ENCODE measurements at regions not wholly inside any gene's neighbourhood (a gene's known extent, or its start where the extent isn't known, plus 50 kb on each side); places are given as distances from the start of the nearest gene placed in this dataset.

DNA sequence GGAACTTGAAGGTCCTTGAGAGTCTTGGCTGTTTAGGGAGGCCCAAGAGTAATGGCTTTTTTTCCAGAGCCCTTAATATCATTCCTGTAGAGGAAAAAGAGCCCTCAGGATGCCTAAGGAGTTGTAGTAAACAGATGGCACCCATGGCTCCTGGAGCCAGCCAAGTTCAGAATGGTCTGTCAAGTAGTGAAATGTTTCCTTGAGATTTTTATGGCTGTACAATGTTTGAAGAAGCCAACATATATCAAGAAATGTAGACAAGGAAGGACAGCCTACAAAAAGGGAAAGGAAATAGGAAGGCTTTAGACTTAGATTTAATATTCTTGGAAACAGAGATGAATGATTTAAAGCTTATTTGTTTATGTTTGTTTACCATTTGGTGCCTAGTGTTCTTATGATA is 334.8 kb downstream of the SATB1 start:
- TF ChIP-seq POLR2A (IDR thresholded peaks at IDR 0.05) (no peak), EP300 (IDR thresholded peaks at IDR 0.05; ENCODE audit: low read depth) (no peak), POLR2AphosphoS5 (IDR thresholded peaks at IDR 0.05) (no peak)
- TF ChIP-seq, protein P1, sequence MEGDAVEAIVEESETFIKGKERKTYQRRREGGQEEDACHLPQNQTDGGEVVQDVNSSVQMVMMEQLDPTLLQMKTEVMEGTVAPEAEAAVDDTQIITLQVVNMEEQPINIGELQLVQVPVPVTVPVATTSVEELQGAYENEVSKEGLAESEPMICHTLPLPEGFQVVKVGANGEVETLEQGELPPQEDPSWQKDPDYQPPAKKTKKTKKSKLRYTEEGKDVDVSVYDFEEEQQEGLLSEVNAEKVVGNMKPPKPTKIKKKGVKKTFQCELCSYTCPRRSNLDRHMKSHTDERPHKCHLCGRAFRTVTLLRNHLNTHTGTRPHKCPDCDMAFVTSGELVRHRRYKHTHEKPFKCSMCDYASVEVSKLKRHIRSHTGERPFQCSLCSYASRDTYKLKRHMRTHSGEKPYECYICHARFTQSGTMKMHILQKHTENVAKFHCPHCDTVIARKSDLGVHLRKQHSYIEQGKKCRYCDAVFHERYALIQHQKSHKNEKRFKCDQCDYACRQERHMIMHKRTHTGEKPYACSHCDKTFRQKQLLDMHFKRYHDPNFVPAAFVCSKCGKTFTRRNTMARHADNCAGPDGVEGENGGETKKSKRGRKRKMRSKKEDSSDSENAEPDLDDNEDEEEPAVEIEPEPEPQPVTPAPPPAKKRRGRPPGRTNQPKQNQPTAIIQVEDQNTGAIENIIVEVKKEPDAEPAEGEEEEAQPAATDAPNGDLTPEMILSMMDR (IDR thresholded peaks at IDR 0.05): no peak
